H1 (cell line): ENCODE measurements at regions not wholly inside any gene's neighbourhood (a gene's known extent, or its start where the extent isn't known, plus 50 kb on each side); places are given as distances from the start of the nearest gene placed in this dataset.

Experiments used
- CBX5 ChIP-seq: fragments of 300-800, 300-1000 bp; sonication (generic); IDR thresholded peaks from 2 replicates; pipeline ENCODE4 v1.7.1; 2016; ENCODE audit warnings: antibody characterized with exemption, low read length, low read depth
- KDM5A ChIP-seq: fragments of 200-600 bp; IDR thresholded peaks from 2 replicates; pipeline ENCODE4 v1.7.1; 2012; ENCODE audit warnings: mild to moderate bottlenecking, low read length, inconsistent platforms, mixed read lengths
- SRF ChIP-seq: IDR thresholded peaks from 2 replicates; pipeline ENCODE4 v1.6.1; 2011; ENCODE audit warnings: mild to moderate bottlenecking, low read depth, low read length, moderate library complexity
- TBP ChIP-seq: IDR thresholded peaks from 2 replicates; pipeline ENCODE4 v1.6.1; 2011; ENCODE audit warnings: low read depth, low read length, improper control_type of control experiment
- YY1 ChIP-seq: IDR thresholded peaks from 2 replicates; pipeline ENCODE4 v1.6.1; 2011; ENCODE audit warnings: low read depth, mild to moderate bottlenecking, low read length
- ZNF274 ChIP-seq: IDR thresholded peaks from 2 replicates; pipeline ENCODE4 v1.7.0; 2012; ENCODE audit warnings: low read length, borderline replicate concordance; ENCODE audit errors: extremely low read depth
- TF ChIP-seq, protein P1 (sequence below): IDR thresholded peaks from 2 replicates; pipeline ENCODE4 v1.6.1; 2011; ENCODE audit warnings: low read depth, mild to moderate bottlenecking, low read length; ENCODE audit not compliant: insufficient read depth
- TF ChIP-seq, protein P2 (sequence below): IDR thresholded peaks from 2 replicates; pipeline ENCODE4 v1.6.1; 2012; ENCODE audit warnings: inconsistent platforms

DNA sequence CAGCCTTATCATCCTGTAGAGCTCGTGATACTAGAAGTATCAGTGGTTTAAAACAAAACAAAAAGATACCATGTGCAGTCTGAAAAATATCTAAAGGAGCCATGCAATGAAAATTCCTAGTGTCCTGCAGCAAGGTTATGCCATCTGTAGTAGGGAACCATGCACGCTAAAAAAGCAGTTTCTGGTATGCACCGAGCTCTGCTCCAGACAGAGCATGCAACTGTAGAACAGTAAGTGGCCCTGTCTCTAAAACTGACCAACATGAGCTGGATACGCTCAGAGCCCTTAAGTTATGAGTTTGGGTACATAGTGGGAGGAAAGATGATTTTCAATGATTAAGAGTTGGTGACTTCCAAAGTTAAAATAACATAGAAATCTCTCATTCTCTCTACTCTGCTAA is 159.3 kb upstream of the ADAMTS5 start (continued):
- TF ChIP-seq, protein P1, sequence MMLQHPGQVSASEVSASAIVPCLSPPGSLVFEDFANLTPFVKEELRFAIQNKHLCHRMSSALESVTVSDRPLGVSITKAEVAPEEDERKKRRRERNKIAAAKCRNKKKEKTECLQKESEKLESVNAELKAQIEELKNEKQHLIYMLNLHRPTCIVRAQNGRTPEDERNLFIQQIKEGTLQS = no peak
- TF ChIP-seq, protein P2, sequence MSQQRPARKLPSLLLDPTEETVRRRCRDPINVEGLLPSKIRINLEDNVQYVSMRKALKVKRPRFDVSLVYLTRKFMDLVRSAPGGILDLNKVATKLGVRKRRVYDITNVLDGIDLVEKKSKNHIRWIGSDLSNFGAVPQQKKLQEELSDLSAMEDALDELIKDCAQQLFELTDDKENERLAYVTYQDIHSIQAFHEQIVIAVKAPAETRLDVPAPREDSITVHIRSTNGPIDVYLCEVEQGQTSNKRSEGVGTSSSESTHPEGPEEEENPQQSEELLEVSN = no peak
- TF ChIP-seq CBX5 (no peak), ZNF274 (no peak), SRF (no peak), KDM5A (no peak), TBP (no peak), YY1 (no peak)
